ENCODE measurements at regions not wholly inside any gene's neighbourhood (a gene's known extent, or its start where the extent isn't known, plus 50 kb on each side); places are given as distances from the start of the nearest gene placed in this dataset.

DNA sequence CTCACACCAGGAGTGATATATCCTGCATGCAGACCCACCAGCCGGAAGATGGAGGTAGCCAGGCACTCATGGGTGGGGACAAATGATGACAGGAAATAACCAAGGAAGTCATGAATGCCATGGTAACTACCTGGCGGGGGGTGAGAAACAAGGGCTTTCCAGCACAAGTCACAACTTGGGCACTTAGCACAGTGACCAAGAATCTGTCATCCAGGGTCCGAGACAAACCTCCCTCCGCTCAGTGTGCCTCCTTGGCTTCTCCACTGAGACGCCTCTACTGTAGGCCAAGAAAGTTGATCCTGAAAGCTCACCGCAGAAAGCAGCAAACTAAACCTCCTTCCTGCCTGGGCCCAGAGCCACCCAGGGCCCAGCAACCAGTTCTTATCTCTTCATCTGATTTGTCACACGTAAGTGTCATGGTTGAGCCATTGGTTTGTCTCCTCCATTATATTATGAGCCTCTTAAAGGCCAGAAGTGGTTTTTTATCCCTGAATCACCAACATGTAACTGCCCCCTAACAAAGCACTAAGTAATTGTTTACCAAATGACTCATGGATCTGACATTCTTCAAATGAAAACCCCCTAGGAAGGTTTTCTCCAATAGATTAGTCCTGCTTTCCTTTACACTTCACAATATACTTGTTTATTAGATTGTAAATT, 84.3 kb upstream of the TAB2 start:
- Histone ChIP-seq H3K9ac (replicated peaks in 1 of 4; ENCODE audit: extremely low read depth in 1 of 4, low read depth in 3 of 4, low read length in 3 of 4) (no peak overlapping the region), H3K23ac (ENCODE audit: insufficient read length) (no peak overlapping the region), H3K23me2 (ENCODE audit: low read depth, low read length) (no peaks in the 10 kb centered on the region), H4K91ac (replicated peaks; ENCODE audit: insufficient read length, low read length) (no peak overlapping the region), H2BK5ac (ENCODE audit: low read depth, low read length) (no peak overlapping the region), H3K4ac (replicated peaks; ENCODE audit: insufficient read length, low read depth, low read length) (no peak overlapping the region), H2BK12ac (ENCODE audit: low read depth, low read length) (no peak overlapping the region; the same call in 1 of the 2 replicates), H3K79me1 (ENCODE audit: low read depth, low read length) (no peaks in the 10 kb centered on the region), H3K14ac (ENCODE audit: insufficient read length) (no peak overlapping the region), H4K8ac (ENCODE audit: extremely low read depth, insufficient read depth, low read length) (no peak overlapping the region), H2BK120ac (replicated peaks; ENCODE audit: low read depth, low read length) (no peak overlapping the region), H3K4me3 (ENCODE audit: extremely low read depth in 1 of 4, insufficient read depth in 2 of 4, low read depth in 3 of 4, low read length in 4 of 4) (no peak overlapping the region), H3K27me3 (replicated peaks in 1 of 4; ENCODE audit: control insufficient read depth in 3 of 4, extremely low read depth in 1 of 4, insufficient read depth in 3 of 4, low read length in 3 of 4) (no peaks in the 10 kb centered on the region; a peak in 1 of 7 replicates), H3K9me3 (ENCODE audit: insufficient read depth in 2 of 2, low read depth in 1 of 2, low read length in 1 of 2) (no peaks in the 10 kb centered on the region), H3K4me1 (replicated peaks in 1 of 4; ENCODE audit: control insufficient read depth in 3 of 4, insufficient read depth in 4 of 4, low read length in 3 of 4) (peaks cover 0 to 6% (median 2%) of the 10 kb centered on the region in 4 experiments; a peak in 3 of 7 replicates), H3K27ac (ENCODE audit: low read depth, low read length) (no peak overlapping the region), H2AFZ (ENCODE audit: low read length) (peak overlapping the region; percentile 69), H3K18ac (ENCODE audit: extremely low read depth, low read length) (no peak overlapping the region), H3K4me2 (ENCODE audit: insufficient read depth in 1 of 2, low read depth in 2 of 2, low read length in 2 of 2) (no peak overlapping the region), H4K5ac (ENCODE audit: insufficient read length, low read depth, low read length) (no peak overlapping the region), H2AK5ac (ENCODE audit: low read depth, low read length) (no peak overlapping the region), H3K79me2 (ENCODE audit: control insufficient read depth in 1 of 2, insufficient read depth in 2 of 2, low read length in 2 of 2) (no peaks in the 10 kb centered on the region), H3K36me3 (ENCODE audit: control insufficient read depth in 2 of 4, insufficient read depth in 4 of 4, low read length in 3 of 4) (no peaks in the 10 kb centered on the region), H4K20me1 (replicated peaks in 1 of 2; ENCODE audit: control insufficient read depth in 1 of 2, insufficient read depth in 2 of 2, low read length in 2 of 2) (no peaks in the 10 kb centered on the region), H2BK15ac (ENCODE audit: low read length) (no peak overlapping the region), H2BK20ac (ENCODE audit: low read length) (no peak overlapping the region), H3K56ac (replicated peaks; ENCODE audit: insufficient read length, low read depth, low read length) (no peak overlapping the region)
- 89% methylated on average over 7 of the region's 7 CpGs; no CpG with 5 or more reads in 1 of the 2 experiments for WGBS, 2 experiments (ENCODE audit: extremely low coverage in 1 of 2, insufficient coverage in 1 of 2, insufficient read length in 1 of 2, insufficient replicate concordance in 2 of 2, low coverage in 1 of 2, low lambda C conversion rate in 2 of 2, missing lambda C conversion rate in 1 of 2)
- DNase-seq (ENCODE audit: low read depth in 1 of 2, low spot score in 2 of 2) (no peak), FAIRE-seq (no peak)
- POLR2A ChIA-PET (ENCODE audit: partially characterized antibody), result no interaction called here
- CTCF ChIA-PET (ENCODE audit: partially characterized antibody), result interaction anchor here (1.9 kb wide), 1 partner anchor 13 kb away, joined by 10 read pairs; no protein-coding TSS in a partner anchor
- TF ChIP-seq CEBPB (IDR thresholded peaks at IDR 0.05; ENCODE audit: low read depth, low read length) (no peak), JUN (IDR thresholded peaks at IDR 0.05; ENCODE audit: low read depth, low read length) (no peak), KDM5A (IDR thresholded peaks at IDR 0.05; ENCODE audit: low read length) (no peak), SP1 (IDR thresholded peaks at IDR 0.05; ENCODE audit: low read depth, low read length) (no peak), NRF1 (IDR thresholded peaks at IDR 0.05; ENCODE audit: low read depth, low read length) (no peak), BRCA1 (IDR thresholded peaks at IDR 0.05; ENCODE audit: low read depth, low read length) (no peak), KDM4A (IDR thresholded peaks at IDR 0.05; ENCODE audit: low read depth, low read length, severe bottlenecking) (no peak), EGR1 (IDR thresholded peaks at IDR 0.05; ENCODE audit: borderline replicate concordance, low read depth, low read length) (no peak), SIN3A (conservative IDR thresholded peaks at IDR 0.05 in 1 of 2, IDR thresholded peaks at IDR 0.05 in 1 of 2; ENCODE audit: low read depth in 1 of 2, low read length in 2 of 2) (no peak), SIRT6 (IDR thresholded peaks at IDR 0.05; ENCODE audit: low read length) (no peak), ASH2L (IDR thresholded peaks at IDR 0.05; ENCODE audit: low read length) (no peak)
- TF ChIP-seq, protein P1, sequence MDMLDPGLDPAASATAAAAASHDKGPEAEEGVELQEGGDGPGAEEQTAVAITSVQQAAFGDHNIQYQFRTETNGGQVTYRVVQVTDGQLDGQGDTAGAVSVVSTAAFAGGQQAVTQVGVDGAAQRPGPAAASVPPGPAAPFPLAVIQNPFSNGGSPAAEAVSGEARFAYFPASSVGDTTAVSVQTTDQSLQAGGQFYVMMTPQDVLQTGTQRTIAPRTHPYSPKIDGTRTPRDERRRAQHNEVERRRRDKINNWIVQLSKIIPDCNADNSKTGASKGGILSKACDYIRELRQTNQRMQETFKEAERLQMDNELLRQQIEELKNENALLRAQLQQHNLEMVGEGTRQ (IDR thresholded peaks at IDR 0.05; ENCODE audit: low read length), result no peak
- TF ChIP-seq, protein P2, sequence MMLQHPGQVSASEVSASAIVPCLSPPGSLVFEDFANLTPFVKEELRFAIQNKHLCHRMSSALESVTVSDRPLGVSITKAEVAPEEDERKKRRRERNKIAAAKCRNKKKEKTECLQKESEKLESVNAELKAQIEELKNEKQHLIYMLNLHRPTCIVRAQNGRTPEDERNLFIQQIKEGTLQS (IDR thresholded peaks at IDR 0.05; ENCODE audit: insufficient read depth, low read depth, low read length), result no peak

All from H1 (cell line).